Kidney epithelial cell (primary cell): ENCODE measurements at regions not wholly inside any gene's neighbourhood (a gene's known extent, or its start where the extent isn't known, plus 50 kb on each side); places are given as distances from the start of the nearest gene placed in this dataset.

Experiments
- DNase-seq: peaks from one replicate; pipeline ENCODE4 v3.0.0-alpha.2; 2010; ENCODE audit warnings: low read depth
- H3K27me3 ChIP-seq: 2 replicates; pipeline ENCODE4 v1.6.0; 2011; ENCODE audit warnings: low read length; ENCODE audit not compliant: control insufficient read depth, insufficient read depth
- H3K36me3 ChIP-seq: 2 replicates; pipeline ENCODE4 v1.5.1; 2011; ENCODE audit warnings: low read length; ENCODE audit not compliant: control insufficient read depth, insufficient read depth
- H3K4me3 ChIP-seq: 2 replicates; pipeline ENCODE4 v1.5.1; 2011; ENCODE audit warnings: low read depth, mild to moderate bottlenecking, control low read depth, low read length
- CTCF ChIP-seq: IDR thresholded peaks from 2 replicates; pipeline ENCODE4 v1.5.1; 2011; ENCODE audit warnings: mild to moderate bottlenecking, moderate library complexity, low read length, control low read depth, inconsistent platforms; ENCODE audit not compliant: insufficient read depth, poor library complexity, severe bottlenecking

- no peak for DNase-seq
- Histone ChIP-seq H3K27me3 (no peaks in the 10 kb centered on the region), H3K4me3 (no peak overlapping the region), H3K36me3 (no peaks in the 10 kb centered on the region)
- no peak for TF ChIP-seq CTCF
Measured at GRCh38 chr4:83809581-83809980, 273.7 kb downstream of the GPAT3 start.

GRCh38 chr4:83793481-83793880 is 257.6 kb downstream of the GPAT3 start:
- no peak for DNase-seq
- Histone ChIP-seq H3K4me3 (no peak overlapping the region), H3K36me3 (no peaks in the 10 kb centered on the region), H3K27me3 (no peaks in the 10 kb centered on the region)
- TF ChIP-seq CTCF: no peak

GRCh38 chr4:83785891-83786290 is 250.0 kb downstream of the GPAT3 start:
- no peak for TF ChIP-seq CTCF
- Histone ChIP-seq H3K4me3 (no peak overlapping the region), H3K36me3 (no peaks in the 10 kb centered on the region)

GRCh38 chr4:83783215-83783614 is 247.3 kb downstream of the GPAT3 start:
- Histone ChIP-seq H3K4me3 (no peak overlapping the region), H3K36me3 (no peaks in the 10 kb centered on the region), H3K27me3 (no peaks in the 10 kb centered on the region)
- no peak for TF ChIP-seq CTCF
- no peak for DNase-seq

More at GRCh38 chr4:83785891-83786290, 250.0 kb downstream of the GPAT3 start:
- no peak for DNase-seq
- no peaks in the 10 kb centered on the region for H3K27me3 ChIP-seq

GRCh38 chr4:83782591-83782990 is 246.7 kb downstream of the GPAT3 start:
- no peaks in the 10 kb centered on the region for H3K36me3 ChIP-seq
- H3K4me3 ChIP-seq: no peak overlapping the region
- H3K27me3 ChIP-seq: no peaks in the 10 kb centered on the region
- TF ChIP-seq CTCF: no peak
- no peak for DNase-seq

GRCh38 chr4:83781434-83781833 is 245.5 kb downstream of the GPAT3 start:
- no peak for TF ChIP-seq CTCF
- Histone ChIP-seq H3K36me3 (no peaks in the 10 kb centered on the region), H3K27me3 (no peaks in the 10 kb centered on the region), H3K4me3 (no peak overlapping the region)
- DNase-seq: no peak
